ENCODE measurements at regions not wholly inside any gene's neighbourhood (a gene's known extent, or its start where the extent isn't known, plus 50 kb on each side); places are given as distances from the start of the nearest gene placed in this dataset.

GRCh38 chr13:100933841-100934240, 259.2 kb upstream of the TMTC4 start:
- Histone ChIP-seq H3K9ac (ENCODE audit: low read depth, low read length) (no peak overlapping the region), H3K23ac (ENCODE audit: low read depth, low read length) (no peak overlapping the region), H3K14ac (replicated peaks; ENCODE audit: low read depth, low read length) (no peak overlapping the region), H3K56ac (ENCODE audit: extremely low read depth, insufficient read depth, low read length) (no peak overlapping the region), H2BK5ac (ENCODE audit: low read depth, low read length, poor library complexity, severe bottlenecking) (no peak overlapping the region), H3K4me1 (ENCODE audit: control insufficient read depth, insufficient read depth, low read length) (no peaks in the 10 kb centered on the region), H2AFZ (replicated peaks; ENCODE audit: low read length, poor library complexity) (no peak overlapping the region), H3K4me3 (ENCODE audit: insufficient read depth, low read depth, low read length) (no peak overlapping the region), H3K4me2 (ENCODE audit: low read depth, low read length) (no peak overlapping the region), H2AK5ac (ENCODE audit: low read depth, low read length) (no peak overlapping the region), H2AK9ac (replicated peaks; ENCODE audit: low read depth, low read length, poor library complexity) (no peak overlapping the region), H4K5ac (ENCODE audit: low read depth, low read length) (no peak overlapping the region), H2BK20ac (ENCODE audit: low read depth, low read length) (no peak overlapping the region), H3K4ac (ENCODE audit: low read depth, low read length) (no peak overlapping the region), H4K20me1 (ENCODE audit: insufficient read depth, low read length) (no peaks in the 10 kb centered on the region), H4K91ac (ENCODE audit: insufficient read depth, low read depth, low read length) (no peak overlapping the region), H3K79me1 (ENCODE audit: low read depth in 1 of 2, low read length in 2 of 2) (no peaks in the 10 kb centered on the region), H3K27me3 (ENCODE audit: control insufficient read depth, insufficient read depth, low read length) (peaks cover 6% of the 10 kb centered on the region), H4K8ac (ENCODE audit: low read depth in 2 of 2, low read length in 2 of 2) (no peak overlapping the region), H3K36me3 (ENCODE audit: control insufficient read depth, insufficient read depth, low read length) (no peaks in the 10 kb centered on the region), H2BK15ac (ENCODE audit: low read depth, low read length) (no peak overlapping the region), H2BK120ac (ENCODE audit: low read depth, low read length) (no peak overlapping the region), H3K9me1 (ENCODE audit: insufficient read depth, low read length) (no peaks in the 10 kb centered on the region), H3K27ac (ENCODE audit: insufficient read depth, low read length) (no peak overlapping the region), H3K9me3 (ENCODE audit: control insufficient read depth, insufficient read depth, low read length) (no peaks in the 10 kb centered on the region), H3K18ac (ENCODE audit: low read depth, low read length) (no peak overlapping the region)
- in situ Hi-C loops (cut with MboI; ENCODE audit: low sequenced_read_pairs), result no loop called here
- BruUV-seq (replicated peaks), result no TSS peak
- DNase-seq (no peak), ATAC-seq (ENCODE audit: low read depth) (no peak)
- dilution Hi-C loops (cut with HindIII; ENCODE audit: low sequenced_read_pairs, unreplicated experiment), result no loop called here
- TF ChIP-seq RFX5 (IDR thresholded peaks at IDR 0.05; ENCODE audit: low read depth, low read length) (no peak), SMC3 (IDR thresholded peaks at IDR 0.05; ENCODE audit: low read depth, low read length) (no peak), MAZ (IDR thresholded peaks at IDR 0.05; ENCODE audit: borderline replicate concordance, low read depth, low read length) (no peak), CHD1 (IDR thresholded peaks at IDR 0.05; ENCODE audit: low read depth, low read length) (no peak), RCOR1 (IDR thresholded peaks at IDR 0.05; ENCODE audit: insufficient replicate concordance, low read length) (no peak), RAD21 (IDR thresholded peaks at IDR 0.05; ENCODE audit: low read length) (no peak), USF2 (IDR thresholded peaks at IDR 0.05; ENCODE audit: low read depth, low read length) (no peak), MAFK (IDR thresholded peaks at IDR 0.05; ENCODE audit: low read depth, low read length) (no peak), NFE2L2 (IDR thresholded peaks at IDR 0.05; ENCODE audit: low read depth, low read length) (no peak), CEBPB (IDR thresholded peaks at IDR 0.05; ENCODE audit: low read depth, low read length) (no peak), CTCF (conservative IDR thresholded peaks at IDR 0.05; ENCODE audit: low read depth, low read length) (no peak), POLR2A (IDR thresholded peaks at IDR 0.05; ENCODE audit: low read depth, low read length) (no peak), FOS (IDR thresholded peaks at IDR 0.05; ENCODE audit: low read depth, low read length) (no peak), MXI1 (IDR thresholded peaks at IDR 0.05; ENCODE audit: borderline replicate concordance, low read depth, low read length) (no peak), BHLHE40 (IDR thresholded peaks at IDR 0.05; ENCODE audit: low read depth, low read length) (no peak)
- TF ChIP-seq, protein P1, sequence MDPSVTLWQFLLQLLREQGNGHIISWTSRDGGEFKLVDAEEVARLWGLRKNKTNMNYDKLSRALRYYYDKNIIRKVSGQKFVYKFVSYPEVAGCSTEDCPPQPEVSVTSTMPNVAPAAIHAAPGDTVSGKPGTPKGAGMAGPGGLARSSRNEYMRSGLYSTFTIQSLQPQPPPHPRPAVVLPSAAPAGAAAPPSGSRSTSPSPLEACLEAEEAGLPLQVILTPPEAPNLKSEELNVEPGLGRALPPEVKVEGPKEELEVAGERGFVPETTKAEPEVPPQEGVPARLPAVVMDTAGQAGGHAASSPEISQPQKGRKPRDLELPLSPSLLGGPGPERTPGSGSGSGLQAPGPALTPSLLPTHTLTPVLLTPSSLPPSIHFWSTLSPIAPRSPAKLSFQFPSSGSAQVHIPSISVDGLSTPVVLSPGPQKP (IDR thresholded peaks at IDR 0.05; ENCODE audit: borderline replicate concordance, low read depth, low read length), result no peak
- CTCF ChIA-PET, result no interaction called here
- POLR2A ChIA-PET (ENCODE audit: unreplicated experiment), result no interaction called here
- no CpG with 5 or more reads among the region's 1 CpG for WGBS, 2 experiments (ENCODE audit: extremely low coverage in 2 of 2, insufficient read length in 1 of 2)
- intact Hi-C loops (cut with micrococcal nuclease), result no loop called here
